B cell (primary cell): ENCODE measurements at regions not wholly inside any gene's neighbourhood (a gene's known extent, or its start where the extent isn't known, plus 50 kb on each side); places are given as distances from the start of the nearest gene placed in this dataset.

Experiments
- EZH2 ChIP-seq: IDR thresholded peaks from 2 replicates; pipeline ENCODE4 v1.6.1; 2012; ENCODE audit warnings: borderline replicate concordance, low read depth, mild to moderate bottlenecking, moderate library complexity, low read length; ENCODE audit not compliant: insufficient read depth, poor library complexity, severe bottlenecking
- TF ChIP-seq, protein P1 (sequence below): fragments of 200-600 bp; IDR thresholded peaks from one replicate; pipeline ENCODE4 v1.8.0; 2022; ENCODE audit warnings: antibody characterized with exemption, mild to moderate bottlenecking

DNA sequence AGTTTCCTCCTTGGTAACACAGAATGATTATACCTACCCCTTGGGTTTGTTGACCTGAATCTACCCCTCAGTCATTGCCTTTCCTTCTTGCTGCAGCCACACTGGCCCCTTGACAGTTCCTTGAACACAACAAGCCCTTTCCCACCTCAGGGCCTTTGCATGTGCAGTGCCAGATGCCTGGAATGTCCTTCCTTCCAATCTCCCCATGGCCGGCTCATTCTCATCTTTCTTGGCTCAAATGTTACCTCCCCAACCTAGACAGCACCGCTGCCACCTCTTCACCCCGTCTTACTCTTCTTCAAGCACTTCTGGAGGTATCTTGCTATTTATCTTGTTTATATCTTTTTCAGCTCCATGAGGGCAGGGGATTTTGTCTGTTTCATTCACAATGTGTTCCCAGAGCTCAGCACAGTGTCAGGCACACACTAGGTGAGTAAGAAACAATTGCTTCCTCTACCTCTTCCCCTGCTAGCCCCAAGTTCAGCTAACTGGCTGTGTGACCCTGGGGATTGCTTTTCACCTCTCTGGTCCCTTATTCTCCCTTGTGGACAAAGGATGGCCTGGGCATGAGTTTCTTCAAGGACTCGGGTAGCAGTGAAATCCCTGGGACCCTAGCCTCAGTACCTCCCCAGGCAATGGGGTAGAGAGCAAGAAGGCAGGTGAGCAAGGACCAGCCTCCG is 121.5 kb downstream of the CEBPB start:
- TF ChIP-seq, protein P1, sequence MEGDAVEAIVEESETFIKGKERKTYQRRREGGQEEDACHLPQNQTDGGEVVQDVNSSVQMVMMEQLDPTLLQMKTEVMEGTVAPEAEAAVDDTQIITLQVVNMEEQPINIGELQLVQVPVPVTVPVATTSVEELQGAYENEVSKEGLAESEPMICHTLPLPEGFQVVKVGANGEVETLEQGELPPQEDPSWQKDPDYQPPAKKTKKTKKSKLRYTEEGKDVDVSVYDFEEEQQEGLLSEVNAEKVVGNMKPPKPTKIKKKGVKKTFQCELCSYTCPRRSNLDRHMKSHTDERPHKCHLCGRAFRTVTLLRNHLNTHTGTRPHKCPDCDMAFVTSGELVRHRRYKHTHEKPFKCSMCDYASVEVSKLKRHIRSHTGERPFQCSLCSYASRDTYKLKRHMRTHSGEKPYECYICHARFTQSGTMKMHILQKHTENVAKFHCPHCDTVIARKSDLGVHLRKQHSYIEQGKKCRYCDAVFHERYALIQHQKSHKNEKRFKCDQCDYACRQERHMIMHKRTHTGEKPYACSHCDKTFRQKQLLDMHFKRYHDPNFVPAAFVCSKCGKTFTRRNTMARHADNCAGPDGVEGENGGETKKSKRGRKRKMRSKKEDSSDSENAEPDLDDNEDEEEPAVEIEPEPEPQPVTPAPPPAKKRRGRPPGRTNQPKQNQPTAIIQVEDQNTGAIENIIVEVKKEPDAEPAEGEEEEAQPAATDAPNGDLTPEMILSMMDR, result no peak
- TF ChIP-seq EZH2, result no peak
